H54 (cell line): ENCODE measurements at regions not wholly inside any gene's neighbourhood (a gene's known extent, or its start where the extent isn't known, plus 50 kb on each side); places are given as distances from the start of the nearest gene placed in this dataset.
"Not testable (repeated sequence)": the region's sequence is repeated elsewhere in the genome, so short reads cannot be mapped to it uniquely, and the experiment has no call there.

ENCODE experiments used
- DNase-seq: peaks from one replicate; pipeline ENCODE4 v3.0.0; 2011; ENCODE audit warnings: low spot score, mixed read lengths; ENCODE audit not compliant: insufficient read length
- FAIRE-seq: peaks from 3 replicates; lab custom pipeline; 2011; peaks lifted over from hg19 to GRCh38; lab: Jason Lieb, UNC
- POLR2A ChIP-seq: IDR thresholded peaks from 2 replicates; pipeline ENCODE4 v1.6.1; 2011; ENCODE audit warnings: low read depth, mild to moderate bottlenecking, low read length

DNA sequence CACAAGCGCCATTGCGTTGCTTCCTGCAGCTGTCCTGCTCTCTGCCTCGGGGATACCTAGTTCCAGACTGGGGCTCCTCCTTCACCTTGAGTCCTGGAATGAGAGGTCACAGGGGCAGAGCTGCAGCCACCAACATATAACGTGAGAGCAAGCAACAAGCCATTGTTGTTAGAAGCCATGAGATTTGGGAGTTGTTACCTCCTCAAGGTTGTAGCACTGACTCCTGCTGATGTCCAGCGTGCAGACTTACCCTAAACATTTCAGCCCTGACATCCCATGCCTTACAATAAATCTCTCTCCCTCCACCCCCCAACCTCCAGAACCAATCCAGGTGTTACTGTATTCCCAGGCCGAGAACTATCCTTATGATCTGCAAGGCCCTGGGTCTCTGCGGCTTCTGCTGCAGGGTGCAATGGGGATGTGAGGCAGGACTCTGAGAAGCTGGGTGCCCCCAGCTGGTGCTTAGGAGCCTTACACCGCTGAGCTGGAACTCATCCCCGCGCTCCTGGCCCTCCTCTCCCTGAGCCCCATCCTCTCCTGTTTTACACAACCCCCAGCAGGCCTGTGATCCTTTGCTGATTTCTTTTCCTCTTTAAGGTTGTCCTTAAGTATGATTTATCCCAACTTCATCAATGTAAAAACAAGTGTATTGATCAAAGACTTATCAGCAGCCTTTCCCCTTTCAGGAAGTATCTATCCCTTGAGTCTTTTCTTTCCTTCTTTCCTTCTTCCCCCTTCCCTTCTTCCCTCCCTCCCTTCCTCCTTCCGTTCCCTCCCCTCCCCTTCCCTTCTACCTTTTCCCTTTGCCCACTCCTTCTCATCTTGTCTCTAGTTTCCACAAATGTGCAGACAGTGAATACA lies 84.2 kb upstream of the ABHD2 start:
- no peak for TF ChIP-seq POLR2A
- FAIRE-seq (no peak), DNase-seq (no peak)

GRCh38 chr15:89004726-89005030 lies 83.6 kb upstream of the ABHD2 start:
- no peak for TF ChIP-seq POLR2A
- no peak for FAIRE-seq
- DNase-seq = no peak

DNA sequence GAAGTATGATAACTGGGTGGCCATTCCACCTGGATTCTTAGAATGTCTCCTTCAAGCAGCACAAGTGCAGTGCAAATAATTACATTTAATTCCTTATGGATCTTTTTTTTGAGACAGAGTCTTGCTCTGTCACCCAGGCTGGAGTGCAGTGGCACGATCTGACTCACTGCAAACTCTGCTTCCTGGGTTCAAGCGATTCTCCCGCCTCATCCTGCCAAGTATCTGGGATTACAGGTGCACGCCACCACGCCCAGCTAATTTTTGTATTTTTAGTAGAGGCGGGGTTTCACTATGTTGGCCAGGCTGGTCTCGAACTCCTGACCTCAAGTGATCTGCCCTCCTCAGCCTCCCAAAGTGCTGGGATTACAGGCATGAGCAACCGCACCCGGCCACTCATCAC lies 80.7 kb upstream of the ABHD2 start:
- not testable (repeated sequence) for FAIRE-seq, DNase-seq

DNA sequence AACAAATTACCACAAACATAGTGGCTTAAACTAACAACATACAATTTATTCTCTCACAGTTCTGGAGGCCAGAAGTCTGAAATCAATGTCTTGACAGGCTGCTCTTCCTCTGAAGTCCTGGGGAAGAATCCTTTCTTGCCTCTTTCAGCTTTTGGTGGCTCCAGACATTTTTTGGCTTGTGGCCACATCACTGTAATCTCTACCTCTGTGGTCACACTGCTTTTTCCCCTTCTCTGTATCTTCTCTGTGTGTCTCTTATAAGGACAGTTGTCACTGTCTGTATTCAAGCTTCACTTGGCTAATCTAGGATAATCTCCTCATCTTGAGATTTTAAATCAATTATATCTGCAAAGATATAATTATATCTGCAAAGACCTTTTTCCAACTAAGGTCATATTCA lies 80.3 kb upstream of the ABHD2 start:
- FAIRE-seq = no peak
- no peak for TF ChIP-seq POLR2A
- DNase-seq = no peak

DNA sequence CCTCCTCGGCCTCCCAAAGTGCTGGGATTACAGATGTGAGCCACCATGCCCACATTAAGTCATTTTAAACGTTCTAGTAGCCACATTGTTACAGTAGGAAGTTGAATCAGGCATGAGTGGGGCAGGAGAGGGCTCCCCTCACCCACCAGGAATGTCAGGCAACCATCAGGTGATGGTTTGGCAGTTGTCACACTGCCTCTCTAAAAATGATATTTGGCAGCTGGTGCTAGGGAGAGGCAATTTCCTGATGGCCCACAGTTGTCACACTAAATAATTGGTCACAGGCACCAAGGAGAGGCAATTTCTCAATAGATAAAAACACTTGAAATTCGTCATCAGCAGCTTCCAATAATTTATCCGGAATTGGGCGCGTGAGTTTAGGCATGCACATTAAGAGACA lies 79.2 kb upstream of the ABHD2 start:
- no peak for DNase-seq
- no peak for FAIRE-seq

GRCh38 chr15:89015412-89016097 lies 72.7 kb upstream of the ABHD2 start:
- no peak for TF ChIP-seq POLR2A
- no peak for FAIRE-seq
- no peak for DNase-seq

More for the DNA sequence above, 79.2 kb upstream of the ABHD2 start:
- no peak for TF ChIP-seq POLR2A

DNA sequence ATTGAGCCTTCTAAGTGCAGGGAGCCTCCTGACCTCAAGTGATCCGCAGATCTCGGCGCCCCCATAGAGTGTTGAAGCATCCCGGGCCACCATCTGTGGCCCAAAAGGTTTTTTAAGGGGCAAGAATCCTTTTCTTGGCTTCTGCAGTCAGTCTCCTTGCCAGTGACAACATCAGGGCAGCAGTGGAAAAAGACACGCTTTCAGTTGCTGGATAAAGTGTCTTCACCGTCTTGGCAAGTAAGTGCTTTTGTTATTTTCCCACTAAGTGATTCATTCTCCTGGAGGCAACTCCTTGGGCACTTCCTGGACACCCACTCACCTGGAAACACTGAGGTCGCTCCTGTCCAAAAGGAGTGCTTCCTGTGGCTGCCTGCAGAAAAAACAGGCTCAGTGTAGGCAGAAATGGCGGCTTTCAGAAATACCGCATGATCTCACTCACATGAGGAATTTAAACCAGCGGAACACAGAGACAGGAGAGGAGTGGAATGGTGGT lies 71.7 kb upstream of the ABHD2 start:
- no peak for TF ChIP-seq POLR2A
- no peak for DNase-seq

DNA sequence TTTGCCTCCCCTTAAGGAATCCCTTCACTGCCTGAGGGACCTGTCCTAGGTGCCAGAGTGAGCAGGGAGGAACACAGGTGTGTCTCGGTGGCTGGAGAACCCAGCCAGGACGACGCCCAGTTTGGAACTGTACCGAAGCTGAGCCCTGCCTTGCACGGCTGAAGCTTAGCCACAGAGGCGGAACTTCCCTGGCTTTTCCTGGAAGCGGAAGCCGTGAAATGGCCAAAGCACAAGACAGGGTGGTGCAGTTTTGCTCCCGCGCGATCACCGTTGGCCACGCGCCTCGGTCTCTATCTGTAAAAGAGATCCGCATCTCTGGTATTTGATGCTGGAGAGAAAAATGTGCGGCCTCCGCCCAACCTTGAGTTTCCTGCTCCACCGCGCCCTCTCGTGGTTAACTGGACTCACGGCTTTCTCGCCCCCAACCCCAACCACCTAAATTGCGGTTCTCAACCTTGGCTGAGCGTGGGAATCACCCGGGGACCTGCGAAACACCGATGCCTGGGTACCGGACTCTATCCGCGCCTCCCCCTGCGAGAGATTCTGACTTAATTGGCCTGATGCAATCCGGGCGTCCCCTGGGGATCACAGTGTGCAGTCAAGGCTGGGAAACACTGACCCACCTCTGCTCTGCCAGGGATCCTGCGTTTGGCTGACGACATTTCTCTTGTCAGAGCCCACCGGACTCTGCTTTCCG lies 70.7 kb upstream of the ABHD2 start:
- TF ChIP-seq POLR2A = peak; percentile 19; the same call in 1 of the 2 replicates
- DNase-seq (peak; percentile 45), FAIRE-seq (no peak)

More for the DNA sequence above, 71.7 kb upstream of the ABHD2 start:
- no peak for FAIRE-seq

GRCh38 chr15:89018207-89018606 lies 70.0 kb upstream of the ABHD2 start:
- no peak for FAIRE-seq
- no peak for TF ChIP-seq POLR2A
- DNase-seq = no peak

GRCh38 chr15:89019436-89019835 lies 68.8 kb upstream of the ABHD2 start:
- FAIRE-seq = no peak
- TF ChIP-seq POLR2A = no peak
- no peak for DNase-seq

GRCh38 chr15:89021224-89021623 lies 67.0 kb upstream of the ABHD2 start:
- DNase-seq (no peak), FAIRE-seq (no peak)
- TF ChIP-seq POLR2A = no peak

DNA sequence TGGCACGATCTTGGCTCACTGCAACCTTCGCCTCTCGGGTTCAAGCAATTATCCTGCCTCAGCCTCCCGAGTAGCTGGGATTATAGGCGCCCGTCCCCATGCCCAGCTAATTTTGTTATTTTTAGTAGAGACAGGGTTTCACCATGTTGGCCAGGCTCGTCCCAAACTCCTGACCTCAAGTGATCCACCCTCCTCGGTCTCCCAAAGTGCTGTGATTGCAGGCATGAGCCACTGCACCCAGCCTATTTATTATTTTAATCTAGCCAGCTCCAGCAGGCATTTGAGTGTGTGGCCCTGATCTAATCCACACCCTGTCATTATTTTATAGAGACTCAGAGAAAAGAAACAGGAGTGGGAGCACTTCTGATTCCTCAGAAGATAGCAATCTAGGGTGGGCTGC lies 66.4 kb upstream of the ABHD2 start:
- FAIRE-seq, DNase-seq: not testable (repeated sequence)

DNA sequence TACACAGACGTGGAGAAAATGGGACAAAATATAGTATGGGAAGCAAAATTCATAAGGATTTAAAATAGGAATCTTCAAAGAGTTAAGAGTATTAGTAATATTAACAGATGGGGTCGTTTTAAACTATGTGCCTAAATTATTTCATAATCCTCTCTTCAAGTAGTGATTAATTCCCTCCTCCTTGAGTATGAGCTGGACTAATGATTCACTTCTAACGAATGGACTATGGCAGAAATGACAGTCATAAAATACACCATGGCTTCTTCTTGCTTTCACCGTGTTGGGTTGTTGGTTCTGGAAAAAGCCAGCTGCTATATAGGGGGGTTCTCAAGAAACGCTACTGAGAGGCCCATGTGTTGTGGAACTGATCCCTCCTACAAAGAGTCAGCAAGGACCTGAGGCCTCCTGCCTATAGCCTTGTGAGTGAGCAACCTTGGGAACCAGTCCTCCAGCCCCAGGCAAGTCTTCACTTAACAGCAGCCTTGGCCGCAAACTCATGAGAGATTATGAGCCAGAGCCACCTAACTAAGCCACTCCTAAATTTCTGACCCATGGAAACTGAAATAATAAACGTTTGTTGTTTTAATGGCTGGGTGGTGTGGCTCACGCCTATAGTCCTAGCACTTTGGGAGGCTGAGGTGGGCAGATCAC lies 64.8 kb upstream of the ABHD2 start:
- FAIRE-seq (no peak), DNase-seq (no peak)
- no peak for TF ChIP-seq POLR2A

DNA sequence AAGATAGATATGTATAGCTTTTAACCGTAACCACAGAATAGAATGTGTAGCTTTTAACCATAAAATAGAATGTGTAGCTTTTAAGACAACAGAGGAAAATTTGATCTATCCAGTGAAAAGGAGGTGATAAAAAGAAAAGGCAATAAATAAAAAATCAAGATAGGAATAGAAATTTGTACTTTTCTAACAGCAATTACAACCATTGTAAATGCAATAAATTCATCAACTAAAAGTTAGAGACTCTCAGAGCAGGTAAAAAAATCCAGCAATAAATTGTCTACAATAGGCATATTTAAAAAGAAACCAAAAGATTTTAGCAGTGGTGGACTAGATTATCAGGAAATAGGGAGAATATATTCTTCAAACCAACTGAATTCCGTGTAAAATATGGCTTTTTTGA lies 63.8 kb upstream of the ABHD2 start:
- FAIRE-seq = no peak

More for the DNA sequence above, 63.8 kb upstream of the ABHD2 start:
- no peak for TF ChIP-seq POLR2A
- DNase-seq = no peak
